ENCODE measurements at regions not wholly inside any gene's neighbourhood (a gene's known extent, or its start where the extent isn't known, plus 50 kb on each side); places are given as distances from the start of the nearest gene placed in this dataset.
A peak's percentile ranks its signal among the peaks of the same experiment; 100 is the strongest.

DNA sequence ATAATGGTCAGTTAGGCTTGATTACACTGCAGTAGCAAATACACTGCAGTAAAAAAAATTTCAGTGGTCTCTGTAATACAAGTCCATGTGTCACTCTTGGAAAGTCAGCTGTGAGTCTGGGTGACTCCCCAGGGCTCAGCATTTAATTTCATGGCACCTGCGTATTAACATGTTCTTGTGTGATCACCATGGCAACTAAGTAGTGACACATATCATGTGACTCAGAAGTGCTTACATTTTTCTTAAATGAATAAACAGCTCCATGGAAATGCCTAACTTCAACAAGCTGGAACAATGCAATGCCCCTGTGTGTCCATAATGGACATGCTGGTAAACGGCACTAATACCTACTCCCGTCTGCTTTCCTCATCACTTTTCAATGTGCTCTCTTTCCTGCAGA is 88.5 kb upstream of the ANO4 start:
- no peak for DNase-seq
- TF ChIP-seq, protein P1, sequence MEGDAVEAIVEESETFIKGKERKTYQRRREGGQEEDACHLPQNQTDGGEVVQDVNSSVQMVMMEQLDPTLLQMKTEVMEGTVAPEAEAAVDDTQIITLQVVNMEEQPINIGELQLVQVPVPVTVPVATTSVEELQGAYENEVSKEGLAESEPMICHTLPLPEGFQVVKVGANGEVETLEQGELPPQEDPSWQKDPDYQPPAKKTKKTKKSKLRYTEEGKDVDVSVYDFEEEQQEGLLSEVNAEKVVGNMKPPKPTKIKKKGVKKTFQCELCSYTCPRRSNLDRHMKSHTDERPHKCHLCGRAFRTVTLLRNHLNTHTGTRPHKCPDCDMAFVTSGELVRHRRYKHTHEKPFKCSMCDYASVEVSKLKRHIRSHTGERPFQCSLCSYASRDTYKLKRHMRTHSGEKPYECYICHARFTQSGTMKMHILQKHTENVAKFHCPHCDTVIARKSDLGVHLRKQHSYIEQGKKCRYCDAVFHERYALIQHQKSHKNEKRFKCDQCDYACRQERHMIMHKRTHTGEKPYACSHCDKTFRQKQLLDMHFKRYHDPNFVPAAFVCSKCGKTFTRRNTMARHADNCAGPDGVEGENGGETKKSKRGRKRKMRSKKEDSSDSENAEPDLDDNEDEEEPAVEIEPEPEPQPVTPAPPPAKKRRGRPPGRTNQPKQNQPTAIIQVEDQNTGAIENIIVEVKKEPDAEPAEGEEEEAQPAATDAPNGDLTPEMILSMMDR (IDR thresholded peaks at IDR 0.05): no peak
- TF ChIP-seq POLR2A (IDR thresholded peaks at IDR 0.05): no peak
- no peaks in the 10 kb centered on the region for H3K36me3 ChIP-seq
- H3K4me3 ChIP-seq: no peak overlapping the region
- WGBS, 2 donors: 32 to 44% methylated on average over 3 of the region's 3 CpGs
- H3K27me3 ChIP-seq: no peaks in the 10 kb centered on the region
- H3K4me1 ChIP-seq: no peaks in the 10 kb centered on the region
- H3K27ac ChIP-seq: no peak overlapping the region
- intact Hi-C loops (cut with DNase I): no loop called here
- no peaks in the 10 kb centered on the region for H3K9me3 ChIP-seq

DNA sequence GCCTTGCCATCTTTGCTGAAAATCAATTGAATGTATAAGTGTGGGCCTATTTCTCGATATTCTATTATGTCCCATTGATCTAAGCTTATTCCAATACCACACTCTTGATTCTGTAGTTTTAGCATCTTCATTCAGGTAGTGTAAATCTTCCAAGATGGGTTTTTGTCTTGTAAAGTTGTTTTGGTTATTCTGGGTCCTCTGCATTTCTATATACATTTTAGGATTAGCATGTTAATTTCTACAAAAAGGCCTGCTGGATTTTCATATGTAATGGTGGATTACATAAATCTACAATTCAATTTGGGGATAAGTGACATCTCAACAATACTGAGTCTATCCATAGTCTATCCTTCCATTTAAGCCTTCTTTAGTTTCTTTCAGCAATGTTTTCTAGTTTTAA is 86.0 kb upstream of the ANO4 start:
- 16 to 17% methylated on average over 1 of the region's 1 CpG for WGBS, 2 donors
- Histone ChIP-seq H3K9me3 (no peaks in the 10 kb centered on the region), H3K4me3 (no peak overlapping the region), H3K36me3 (no peaks in the 10 kb centered on the region), H3K4me1 (no peaks in the 10 kb centered on the region), H3K27ac (no peak overlapping the region), H3K27me3 (no peaks in the 10 kb centered on the region)
- intact Hi-C loops (cut with DNase I): no loop called here
- TF ChIP-seq, protein P1 (IDR thresholded peaks at IDR 0.05): no peak
- no peak for TF ChIP-seq POLR2A (IDR thresholded peaks at IDR 0.05)
- DNase-seq: no peak

DNA sequence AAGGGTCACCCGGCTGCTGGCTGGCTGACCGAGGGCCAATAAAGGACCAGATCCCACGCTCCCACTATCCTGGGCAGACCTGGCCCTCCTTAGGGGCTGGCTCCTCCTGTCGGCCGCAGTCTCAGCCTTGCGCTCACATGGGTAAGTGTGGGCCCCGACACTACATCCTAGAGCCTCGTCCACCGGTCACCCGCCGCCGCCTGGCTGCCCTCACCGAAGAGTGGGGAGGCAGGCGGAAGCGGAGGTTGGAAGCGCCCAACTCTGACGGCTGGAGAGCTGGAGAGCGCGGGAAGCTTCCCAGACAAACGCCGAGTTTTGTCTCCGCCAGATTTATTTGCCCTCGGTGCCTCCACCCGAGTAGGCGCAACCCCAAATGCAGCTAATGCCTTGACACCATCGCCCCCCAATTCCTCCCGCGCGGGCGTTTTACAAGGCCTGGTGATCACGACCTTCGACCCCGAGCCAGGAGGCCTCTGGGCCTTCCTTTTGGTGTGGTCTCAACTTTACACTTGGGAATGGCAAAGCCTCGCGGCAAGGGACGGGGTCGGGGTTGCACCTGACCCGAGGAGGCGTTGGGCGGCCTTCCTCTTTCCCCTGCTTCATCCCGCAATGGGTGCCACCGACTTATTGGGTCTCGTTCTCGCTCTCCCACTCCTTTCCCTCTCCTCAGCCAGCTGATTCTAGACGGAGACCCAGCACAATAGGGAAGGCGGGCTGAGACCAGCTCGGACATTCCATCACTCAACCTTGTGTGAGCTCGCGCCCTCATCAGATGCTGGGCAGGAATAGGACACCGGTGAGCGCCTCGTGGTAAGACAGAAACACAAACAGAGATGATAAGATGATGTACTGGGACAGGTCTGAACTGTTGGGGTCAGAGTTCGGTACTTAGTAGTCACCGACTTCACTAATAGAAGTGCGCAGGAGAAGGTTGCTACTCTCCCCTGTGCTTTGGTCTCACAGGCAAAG is 78.3 kb upstream of the ANO4 start:
- DNase-seq: no peak
- no peaks in the 10 kb centered on the region for H3K9me3 ChIP-seq
- intact Hi-C loops (cut with DNase I): no loop called here
- peaks cover 0 to 14% (median 5%) of the 10 kb centered on the region in 3 donors for H3K4me1 ChIP-seq
- H3K27me3 ChIP-seq: peaks cover 0 to 67% (median 5%) of the 10 kb centered on the region in 4 donors
- TF ChIP-seq, protein P1 (IDR thresholded peaks at IDR 0.05): no peak
- TF ChIP-seq POLR2A (IDR thresholded peaks at IDR 0.05): no peak
- H3K4me3 ChIP-seq: peak overlapping the region in 2 of 4 donors; percentile 40 to 60
- H3K36me3 ChIP-seq: no peaks in the 10 kb centered on the region
- WGBS, 2 donors: 36 to 50% methylated on average over 9 to 16 of the region's 55 CpGs
- no peak overlapping the region for H3K27ac ChIP-seq

DNA sequence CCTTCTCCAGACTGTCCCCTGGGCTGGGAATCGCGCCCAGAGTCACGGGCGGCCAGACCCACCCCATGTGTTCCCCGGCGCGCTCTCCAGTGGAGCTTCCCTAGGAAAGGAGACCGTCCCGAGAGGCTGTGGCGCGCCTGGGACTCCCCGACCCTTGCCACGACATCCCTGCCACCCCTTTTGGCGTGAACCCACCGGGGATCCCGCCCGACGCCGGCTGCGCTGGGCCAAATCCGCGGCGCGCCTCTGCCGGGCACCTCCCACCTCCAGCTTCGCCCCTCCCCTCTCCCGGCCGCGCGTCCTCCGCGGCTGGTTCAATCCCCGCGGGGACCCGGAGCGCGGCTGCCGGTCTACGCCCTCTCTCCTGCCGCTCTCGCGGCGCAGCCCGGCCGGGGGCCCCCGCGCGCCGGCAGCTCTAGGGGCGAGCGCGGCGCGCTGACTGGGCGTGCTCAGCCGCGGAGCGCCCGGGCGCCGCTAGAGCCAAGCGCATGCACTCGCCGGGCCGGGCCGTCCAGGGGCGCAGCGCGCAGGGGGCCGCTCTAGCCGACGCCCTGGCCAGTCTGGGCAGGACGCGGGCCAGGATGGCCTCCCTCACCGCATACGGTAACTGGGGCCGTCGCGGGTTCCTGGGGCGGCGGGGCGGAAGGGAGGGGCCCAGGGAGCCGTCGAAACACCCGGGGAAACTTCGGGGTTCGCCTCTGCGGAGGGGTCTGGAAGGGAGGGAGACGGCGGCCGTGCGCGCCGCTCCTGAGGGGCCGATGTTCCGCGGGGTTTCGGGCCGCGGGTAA is 77.4 kb upstream of the ANO4 start:
- H3K27ac ChIP-seq: no peak overlapping the region
- TF ChIP-seq POLR2A (IDR thresholded peaks at IDR 0.05): no peak
- TF ChIP-seq, protein P1 (IDR thresholded peaks at IDR 0.05): no peak
- DNase-seq: no peak
- peak overlapping the region; percentile 5 to 60 (median 32) for H3K4me3 ChIP-seq
- H3K4me1 ChIP-seq: peaks cover 0 to 14% (median 5%) of the 10 kb centered on the region in 3 donors
- H3K27me3 ChIP-seq: peaks cover 0 to 71% (median 5%) of the 10 kb centered on the region in 4 donors
- H3K9me3 ChIP-seq: no peaks in the 10 kb centered on the region
- intact Hi-C loops (cut with DNase I): no loop called here
- 0 to 3% methylated on average over 2 to 5 of the region's 100 CpGs for WGBS, 2 donors
- no peaks in the 10 kb centered on the region for H3K36me3 ChIP-seq

DNA sequence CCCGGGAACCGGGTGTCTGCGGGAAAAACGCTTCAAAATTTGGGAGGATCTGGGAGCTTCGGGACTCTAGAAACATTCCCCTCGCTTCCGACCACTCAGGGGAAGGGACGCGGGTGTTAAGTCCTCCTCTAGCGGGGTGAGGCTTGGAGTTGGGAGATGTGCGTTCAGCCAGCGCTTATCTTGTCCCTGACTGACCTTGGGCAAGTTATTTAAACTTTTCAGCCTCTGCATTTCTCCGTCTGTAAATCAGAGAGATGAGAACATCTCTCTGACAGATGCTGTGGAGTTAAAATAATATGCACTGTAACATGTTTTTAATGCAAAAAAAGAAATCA is 76.9 kb upstream of the ANO4 start:
- TF ChIP-seq, protein P1 (IDR thresholded peaks at IDR 0.05): no peak
- H3K4me3 ChIP-seq: peak overlapping the region in 3 of 4 donors; percentile 23 to 60 (median 40)
- H3K36me3 ChIP-seq: no peaks in the 10 kb centered on the region
- peaks cover 0 to 71% (median 5%) of the 10 kb centered on the region in 4 donors for H3K27me3 ChIP-seq
- H3K27ac ChIP-seq: no peak overlapping the region
- intact Hi-C loops (cut with DNase I): no loop called here
- H3K4me1 ChIP-seq: peaks cover 0 to 14% (median 5%) of the 10 kb centered on the region in 3 donors
- no peaks in the 10 kb centered on the region for H3K9me3 ChIP-seq
- 1 to 7% methylated on average over 4 to 10 of the region's 13 CpGs for WGBS, 2 donors
- no peak for DNase-seq
